MM.1S (cell line): ENCODE measurements at regions not wholly inside any gene's neighbourhood (a gene's known extent, or its start where the extent isn't known, plus 50 kb on each side); places are given as distances from the start of the nearest gene placed in this dataset.

ENCODE experiments used
- DNase-seq: peaks from one replicate; pipeline ENCODE4 v3.0.0-alpha.2; 2015
- H2AFZ ChIP-seq: fragments of 300-600 bp; sonication (generic); 2 replicates; pipeline ENCODE4 v1.6.0; 2016; ENCODE audit warnings: antibody characterized with exemption, low read length
- H3F3A ChIP-seq: fragments of 300-600 bp; sonication (generic); 2 replicates; pipeline ENCODE4 v1.6.1; 2016; ENCODE audit warnings: mild to moderate bottlenecking, antibody characterized with exemption, low read length, moderate library complexity, mixed read lengths; ENCODE audit not compliant: insufficient read depth
- H3K27ac ChIP-seq: fragments of 300-600 bp; sonication (generic); 2 replicates; pipeline ENCODE4 v1.5.1; 2016; ENCODE audit warnings: mild to moderate bottlenecking, low read length
- H3K27me3 ChIP-seq: fragments of 300-600 bp; sonication (generic); replicated peaks from 2 replicates; pipeline ENCODE4 v1.6.0; 2016; ENCODE audit warnings: low read length; ENCODE audit not compliant: insufficient read depth
- H3K36me3 ChIP-seq: fragments of 300-600 bp; sonication (generic); replicated peaks from 2 replicates; pipeline ENCODE4 v1.6.1; 2016; ENCODE audit warnings: mild to moderate bottlenecking, low read length, mixed read lengths; ENCODE audit not compliant: insufficient read depth
- H3K4me1 ChIP-seq: fragments of 300-600 bp; sonication (generic); 2 replicates; pipeline ENCODE4 v1.6.1; 2016; ENCODE audit warnings: low read length, mixed read lengths
- H3K4me2 ChIP-seq: fragments of 300-600 bp; sonication (generic); 2 replicates; pipeline ENCODE4 v1.6.0; 2016; ENCODE audit warnings: low read depth, low read length
- H3K4me3 ChIP-seq: fragments of 300-600 bp; sonication (generic); 2 replicates; pipeline ENCODE4 v1.5.1; 2016; ENCODE audit warnings: low read length, mixed read lengths
- H3K79me2 ChIP-seq: fragments of 300-600 bp; sonication (generic); 2 replicates; pipeline ENCODE4 v1.6.1; 2016; ENCODE audit warnings: mixed run types, low read length, mixed read lengths
- H3K9ac ChIP-seq: fragments of 300-600 bp; sonication (generic); 2 replicates; pipeline ENCODE4 v1.6.1; 2016; ENCODE audit warnings: low read length, mixed read lengths
- H3K9me2 ChIP-seq: fragments of 300-600 bp; sonication (generic); replicated peaks from 2 replicates; pipeline ENCODE4 v1.6.1; 2016; ENCODE audit warnings: mild to moderate bottlenecking, low read length, mixed read lengths; ENCODE audit not compliant: insufficient read depth
- H3K9me3 ChIP-seq: fragments of 300-600 bp; sonication (generic); replicated peaks from 2 replicates; pipeline ENCODE4 v1.6.1; 2016; ENCODE audit warnings: mild to moderate bottlenecking, low read length, mixed read lengths; ENCODE audit not compliant: insufficient read depth
- H4K20me1 ChIP-seq: fragments of 300-600 bp; sonication (generic); 2 replicates; pipeline ENCODE4 v1.6.1; 2016; ENCODE audit warnings: mild to moderate bottlenecking, low read length, moderate library complexity, mixed read lengths; ENCODE audit not compliant: insufficient read depth
- CTCF ChIP-seq: fragments of 300-600 bp; sonication (generic); IDR thresholded peaks from 2 replicates; pipeline ENCODE4 v1.5.1; 2016; ENCODE audit warnings: antibody characterized with exemption, low read length, mixed read lengths
- EZH2 ChIP-seq: fragments of 300-600 bp; sonication (generic); optimal IDR thresholded peaks from 2 replicates; pipeline ENCODE3; 2017; ENCODE audit warnings: low read depth, mild to moderate bottlenecking, antibody characterized with exemption, low read length, mixed read lengths
- EZH2phosphoT487 ChIP-seq: fragments of 300-600 bp; sonication (generic); IDR thresholded peaks from 2 replicates; pipeline ENCODE4 v1.6.1; 2018; ENCODE audit warnings: antibody characterized with exemption, low read length

- Histone ChIP-seq H3K4me1 (no peaks in the 10 kb centered on the region), H3K36me3 (no peaks in the 10 kb centered on the region), H3K4me2 (no peak overlapping the region), H3K79me2 (no peaks in the 10 kb centered on the region), H3K9me3 (no peaks in the 10 kb centered on the region), H3K9me2 (no peaks in the 10 kb centered on the region), H3K9ac (no peak overlapping the region), H3K4me3 (no peak overlapping the region), H4K20me1 (no peaks in the 10 kb centered on the region), H3F3A (no peaks in the 10 kb centered on the region), H2AFZ (no peak overlapping the region), H3K27ac (no peak overlapping the region), H3K27me3 (no peaks in the 10 kb centered on the region)
- TF ChIP-seq CTCF = no peak
- TF ChIP-seq EZH2 = no peak
- DNase-seq = no peak
Observed at GRCh38 chr2:239724194-239724849, 300.8 kb downstream of the NDUFA10 start.

- H4K20me1 ChIP-seq = no peaks in the 10 kb centered on the region
- TF ChIP-seq EZH2phosphoT487 (no peak), EZH2 (no peak)
Observed at GRCh38 chr2:239723486-239724193, 301.5 kb downstream of the NDUFA10 start.

GRCh38 chr2:239722760-239723470 is 302.2 kb downstream of the NDUFA10 start:
- no peaks in the 10 kb centered on the region for H3F3A ChIP-seq
- H3K27ac ChIP-seq = no peak overlapping the region
- no peaks in the 10 kb centered on the region for H3K9me2 ChIP-seq
- H3K9me3 ChIP-seq = no peaks in the 10 kb centered on the region
- no peak for DNase-seq
- no peak overlapping the region for H3K9ac ChIP-seq
- H3K4me1 ChIP-seq = no peaks in the 10 kb centered on the region
- no peak overlapping the region for H3K4me3 ChIP-seq
- H3K79me2 ChIP-seq = no peaks in the 10 kb centered on the region
- no peaks in the 10 kb centered on the region for H4K20me1 ChIP-seq
- no peak overlapping the region for H3K4me2 ChIP-seq
- no peaks in the 10 kb centered on the region for H3K36me3 ChIP-seq
- H3K27me3 ChIP-seq = no peaks in the 10 kb centered on the region
- no peak overlapping the region for H2AFZ ChIP-seq
- TF ChIP-seq EZH2phosphoT487 (no peak), CTCF (no peak), EZH2 (no peak)

More at GRCh38 chr2:239723486-239724193, 301.5 kb downstream of the NDUFA10 start:
- Histone ChIP-seq H3K4me1 (no peaks in the 10 kb centered on the region), H3K4me3 (no peak overlapping the region), H3K27ac (no peak overlapping the region), H3K9me2 (no peaks in the 10 kb centered on the region), H3K4me2 (no peak overlapping the region), H3K27me3 (no peaks in the 10 kb centered on the region), H3K9ac (no peak overlapping the region), H2AFZ (no peak overlapping the region), H3K36me3 (no peaks in the 10 kb centered on the region), H3K9me3 (no peaks in the 10 kb centered on the region), H3K79me2 (no peaks in the 10 kb centered on the region), H3F3A (no peaks in the 10 kb centered on the region)
- no peak for DNase-seq
